HG02571 (cell line): ENCODE measurements at regions not wholly inside any gene's neighbourhood (a gene's known extent, or its start where the extent isn't known, plus 50 kb on each side); places are given as distances from the start of the nearest gene placed in this dataset.
"Not testable (repeated sequence)": the region's sequence is repeated elsewhere in the genome, so short reads cannot be mapped to it uniquely, and the experiment has no call there.

Experiments
- ATAC-seq: cut with Tn5 transposase; IDR thresholded peaks from one replicate; pipeline ENCODE4 v1.9.1; 2021; ENCODE audit warnings: mild to moderate bottlenecking, moderate library complexity; ENCODE audit not compliant: unreplicated experiment

DNA sequence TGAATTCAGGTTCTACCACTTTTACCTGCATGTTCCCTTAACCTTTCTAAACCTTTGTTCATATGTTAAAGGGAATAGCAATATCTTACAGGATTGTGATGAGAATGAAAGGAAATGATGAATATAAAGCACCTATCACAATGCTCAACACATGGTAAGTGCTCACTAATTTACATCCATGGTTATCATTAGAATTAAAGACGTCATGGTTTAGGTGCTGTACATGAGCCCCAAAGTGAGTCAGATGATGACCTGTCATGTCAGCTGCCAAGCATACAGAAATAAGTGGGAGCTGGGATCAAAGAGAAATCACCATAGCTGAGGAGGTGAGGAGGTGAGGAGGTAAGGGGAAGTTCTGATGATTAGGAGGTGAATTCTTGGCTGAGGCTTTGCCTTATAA is 135.9 kb upstream of the ATP2B1 start:
- ATAC-seq: no peak

DNA sequence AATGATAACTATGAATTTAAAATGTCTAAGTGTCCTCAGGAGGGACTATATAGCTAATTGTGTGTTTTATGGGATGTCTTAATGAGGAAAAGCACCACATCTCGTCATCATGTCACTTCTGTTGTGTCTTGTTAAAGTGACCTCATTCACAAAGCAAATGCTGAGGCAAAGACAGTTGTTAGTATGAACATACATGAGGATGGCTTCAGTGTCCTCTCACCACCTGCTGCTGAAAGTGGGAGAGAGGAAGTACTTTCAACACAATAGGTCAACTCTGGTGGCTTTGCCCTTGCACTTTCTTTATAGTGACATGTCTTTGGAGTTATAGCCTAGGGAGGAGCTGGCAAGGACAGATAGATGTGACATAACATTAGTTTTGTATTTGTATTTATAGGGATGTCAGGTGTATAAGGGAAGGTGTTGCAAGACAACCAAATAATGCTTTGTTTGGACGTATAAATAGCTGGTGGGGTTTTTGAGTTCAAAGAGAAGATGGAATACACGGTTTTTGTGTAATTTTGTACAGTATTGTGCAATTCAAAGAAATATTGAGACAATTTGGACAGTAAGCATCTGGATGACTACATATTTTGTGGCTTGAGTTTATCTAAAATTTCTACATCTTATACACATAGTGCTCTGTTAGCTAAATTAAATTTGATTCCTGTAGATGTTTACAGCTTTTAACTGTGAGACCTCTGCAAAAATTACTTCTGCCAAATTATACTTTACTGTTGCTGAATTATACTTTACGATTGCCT is 131.7 kb upstream of the ATP2B1 start:
- no peak for ATAC-seq

DNA sequence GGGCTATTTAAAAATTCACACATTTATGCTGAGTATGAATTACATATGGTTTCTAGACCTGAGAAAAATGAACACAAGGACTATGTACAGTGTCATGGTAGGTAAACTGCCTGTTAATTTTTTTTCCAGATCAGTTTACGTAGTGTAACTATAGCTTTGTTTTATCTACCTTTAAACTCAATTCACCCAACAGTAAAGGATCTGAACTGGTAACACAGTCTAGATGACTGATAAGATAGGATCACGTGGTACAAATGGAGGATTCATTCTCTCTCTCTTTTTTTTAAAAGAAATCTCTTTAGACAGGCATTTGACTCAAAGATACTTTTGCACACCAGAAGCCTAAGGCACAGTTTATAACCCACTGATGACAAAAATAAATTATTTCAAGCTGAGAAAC is 130.8 kb upstream of the ATP2B1 start:
- ATAC-seq: no peak

DNA sequence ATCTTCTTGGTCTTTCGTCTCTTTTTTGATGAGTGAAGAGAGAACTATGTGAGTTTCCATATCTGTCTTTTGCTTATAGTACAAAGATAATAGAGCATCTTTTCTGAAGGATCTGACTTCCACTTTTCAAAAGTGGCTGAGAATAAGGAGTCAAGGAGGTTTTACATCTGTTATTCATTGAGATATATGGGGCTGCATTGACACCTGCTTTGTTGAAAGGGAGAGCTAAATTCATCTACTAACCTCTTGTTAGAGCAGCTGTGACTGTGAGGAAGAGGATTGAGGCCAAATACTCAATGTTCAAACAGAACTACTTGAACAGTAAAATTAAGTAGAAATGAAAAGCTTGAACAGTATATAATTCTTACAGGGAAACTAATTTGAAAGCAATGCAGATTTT is 130.2 kb upstream of the ATP2B1 start:
- ATAC-seq: no peak

- ATAC-seq: no peak
Measured at GRCh38 chr12:89836026-89836425, 127.4 kb upstream of the ATP2B1 start.

GRCh38 chr12:89834676-89835075 is 126.0 kb upstream of the ATP2B1 start:
- ATAC-seq: no peak

DNA sequence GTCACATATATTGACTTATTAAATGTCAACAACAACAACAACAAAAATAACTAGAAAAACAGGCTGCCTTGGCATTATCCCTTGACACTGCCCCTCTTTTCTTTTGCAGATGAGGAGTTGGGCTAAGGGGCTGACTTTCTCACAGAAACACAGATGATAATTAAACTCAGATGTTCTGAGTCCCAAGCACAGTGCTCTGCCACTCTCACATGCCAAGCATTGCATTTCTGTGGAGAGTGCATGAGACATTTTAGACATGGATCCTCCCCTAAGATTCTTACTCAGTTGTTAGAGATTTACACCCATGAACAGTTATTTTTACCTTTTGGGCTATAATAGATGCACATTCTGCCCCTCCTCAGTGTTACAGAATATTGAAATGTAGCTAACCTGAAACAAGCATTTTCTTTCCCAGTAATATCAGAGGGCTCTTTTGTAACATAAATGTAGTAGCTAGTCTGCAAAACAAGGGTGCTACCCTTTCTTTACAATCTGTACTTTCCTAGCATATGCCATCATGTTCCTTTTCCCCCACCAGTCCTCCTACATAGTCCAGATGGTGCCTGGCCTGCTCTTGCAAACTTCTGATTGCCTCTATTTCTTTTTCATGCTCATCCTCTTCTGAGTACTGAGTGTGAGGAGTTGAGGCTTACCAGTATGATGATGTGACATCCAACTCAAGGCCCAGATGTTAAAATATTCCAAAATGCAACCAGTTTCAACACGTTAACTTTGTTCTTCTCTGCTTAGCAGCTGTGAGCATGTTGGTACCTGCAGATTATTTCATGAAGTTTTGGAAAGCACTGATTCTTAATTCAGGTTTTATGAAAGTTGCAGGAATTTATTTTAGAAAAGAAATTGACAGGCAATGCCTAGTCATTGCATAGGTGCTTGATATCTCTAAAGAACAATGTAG is 125.0 kb upstream of the ATP2B1 start:
- no peak for ATAC-seq

- no peak for ATAC-seq
Measured at GRCh38 chr12:89832336-89832735, 123.7 kb upstream of the ATP2B1 start.

GRCh38 chr12:89831310-89832095 is 122.9 kb upstream of the ATP2B1 start:
- ATAC-seq: no peak

GRCh38 chr12:89829434-89829975 is 120.9 kb upstream of the ATP2B1 start:
- ATAC-seq: no peak

DNA sequence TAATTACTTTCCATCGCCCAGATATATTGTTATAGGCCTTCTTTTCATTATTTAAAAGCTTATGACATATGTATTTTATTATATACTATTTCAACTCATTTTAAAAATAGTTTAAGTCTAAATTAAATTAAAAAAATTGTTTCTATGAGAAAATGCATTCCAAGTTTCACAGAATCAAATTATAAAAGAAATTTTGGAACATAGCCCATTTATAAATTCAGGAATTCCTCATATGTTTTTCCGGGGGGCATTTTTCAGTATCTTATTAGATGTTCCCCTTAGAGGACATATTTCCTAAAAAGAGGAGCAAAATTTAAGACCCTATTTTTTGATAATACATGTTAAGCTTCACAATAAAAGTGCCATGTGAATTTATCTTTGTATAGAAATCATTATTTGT is 119.9 kb upstream of the ATP2B1 start:
- no peak for ATAC-seq

GRCh38 chr12:89827592-89827991 is 119.0 kb upstream of the ATP2B1 start:
- no peak for ATAC-seq

- ATAC-seq: no peak
Measured at GRCh38 chr12:89826468-89826867, 117.8 kb upstream of the ATP2B1 start.

DNA sequence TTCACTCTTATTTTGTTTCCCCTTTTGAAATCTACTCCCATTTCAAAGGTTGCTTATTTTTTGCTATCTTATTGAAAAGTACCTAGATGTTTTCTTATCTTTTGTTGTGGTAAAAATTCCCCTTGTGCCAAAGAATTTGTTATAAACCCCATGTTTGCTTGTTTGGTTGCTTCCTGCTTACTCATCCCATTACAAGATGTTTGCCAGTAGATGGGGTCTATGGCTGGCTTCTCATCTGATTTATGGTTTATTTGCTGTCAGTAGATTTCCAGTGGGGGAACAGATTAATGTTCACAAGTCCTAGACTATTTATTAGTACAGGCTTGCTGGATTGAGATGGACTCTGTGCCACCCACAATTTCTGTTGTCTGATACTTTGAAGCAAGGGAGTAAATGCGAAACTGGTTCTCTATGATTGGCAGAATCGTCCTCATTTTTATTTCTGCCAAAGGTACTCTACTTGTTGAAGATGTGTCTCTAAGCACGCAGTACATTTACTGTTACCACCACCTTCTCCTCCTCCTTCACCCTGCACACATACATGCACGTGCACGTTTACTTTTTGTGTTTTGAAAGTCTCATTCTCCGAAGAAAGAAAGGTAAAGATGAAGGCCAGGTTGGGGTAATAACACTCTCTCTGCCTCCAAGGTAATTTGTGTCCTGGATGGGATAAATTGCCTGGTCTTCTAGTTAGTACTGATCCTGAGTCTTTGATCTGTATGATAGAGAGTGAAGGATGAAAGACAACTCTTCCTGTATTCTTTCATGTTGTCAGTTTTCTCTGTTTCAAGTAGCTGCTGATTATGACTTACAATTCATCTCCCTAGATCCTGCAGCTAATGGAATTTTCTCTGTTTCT is 117.2 kb upstream of the ATP2B1 start:
- no peak for ATAC-seq

GRCh38 chr12:89824822-89825221 is 116.2 kb upstream of the ATP2B1 start:
- no peak for ATAC-seq

- ATAC-seq: not testable (repeated sequence)
Measured at GRCh38 chr12:89822992-89823391, 114.4 kb upstream of the ATP2B1 start.

GRCh38 chr12:89821896-89822295 is 113.3 kb upstream of the ATP2B1 start:
- peak; percentile 70 for ATAC-seq

GRCh38 chr12:89817501-89818226 is 109.0 kb upstream of the ATP2B1 start:
- ATAC-seq: no peak

GRCh38 chr12:89815225-89815624 is 106.6 kb upstream of the ATP2B1 start:
- no peak for ATAC-seq
